ENCODE measurements at regions not wholly inside any gene's neighbourhood (a gene's known extent, or its start where the extent isn't known, plus 50 kb on each side); places are given as distances from the start of the nearest gene placed in this dataset.

GRCh38 chr4:27628609-27629008, 768.0 kb downstream of the STIM2 start:
- no peak overlapping the region for H3K4me3 ChIP-seq (ENCODE audit: low read depth, low read length)
- TF ChIP-seq CTCF (IDR thresholded peaks at IDR 0.05; ENCODE audit: borderline replicate concordance, insufficient read depth, low read depth, low read length) = no peak

GRCh38 chr4:27629532-27630225, 769.0 kb downstream of the STIM2 start:
- H3K4me3 ChIP-seq (ENCODE audit: low read depth, low read length) = no peak overlapping the region
- no peak for TF ChIP-seq CTCF (IDR thresholded peaks at IDR 0.05; ENCODE audit: borderline replicate concordance, insufficient read depth, low read depth, low read length)

- no peak for TF ChIP-seq CTCF (IDR thresholded peaks at IDR 0.05; ENCODE audit: borderline replicate concordance, insufficient read depth, low read depth, low read length)
- no peak overlapping the region for H3K4me3 ChIP-seq (ENCODE audit: low read depth, low read length)
Observed at GRCh38 chr4:27635936-27636913, 775.6 kb downstream of the STIM2 start.

GRCh38 chr4:27638163-27638915, 777.7 kb downstream of the STIM2 start:
- no peak for TF ChIP-seq CTCF (IDR thresholded peaks at IDR 0.05; ENCODE audit: borderline replicate concordance, insufficient read depth, low read depth, low read length)

GRCh38 chr4:27643101-27643500, 782.5 kb downstream of the STIM2 start:
- TF ChIP-seq CTCF (IDR thresholded peaks at IDR 0.05; ENCODE audit: borderline replicate concordance, insufficient read depth, low read depth, low read length) = no peak
- no peak overlapping the region for H3K4me3 ChIP-seq (ENCODE audit: low read depth, low read length)

More at GRCh38 chr4:27638163-27638915, 777.7 kb downstream of the STIM2 start:
- no peak overlapping the region for H3K4me3 ChIP-seq (ENCODE audit: low read depth, low read length)

- no peak for TF ChIP-seq CTCF (IDR thresholded peaks at IDR 0.05; ENCODE audit: borderline replicate concordance, insufficient read depth, low read depth, low read length)
- H3K4me3 ChIP-seq (ENCODE audit: low read depth, low read length) = no peak overlapping the region
Observed at GRCh38 chr4:27648416-27648815, 787.8 kb downstream of the STIM2 start.
